ENCODE measurements at regions not wholly inside any gene's neighbourhood (a gene's known extent, or its start where the extent isn't known, plus 50 kb on each side); places are given as distances from the start of the nearest gene placed in this dataset.

DNA sequence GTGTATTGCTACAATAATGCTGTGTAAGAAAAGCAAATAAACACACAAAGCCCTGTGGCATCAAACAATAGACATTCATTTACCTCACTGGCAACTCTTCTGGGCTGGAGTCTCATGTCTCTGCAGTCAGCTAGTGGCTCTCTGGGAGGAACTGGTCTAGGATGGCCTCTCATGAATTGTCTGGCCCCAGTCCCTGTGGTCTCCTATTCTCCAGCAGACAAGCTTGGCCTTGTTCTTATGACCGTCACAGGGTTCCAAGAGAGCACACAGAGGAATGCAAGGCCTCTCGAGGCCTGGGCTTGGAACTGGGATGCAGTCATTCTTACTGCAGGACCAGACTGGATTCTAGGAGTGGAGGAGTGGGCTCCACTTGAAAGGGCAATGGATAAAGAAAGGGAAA lies 141.2 kb upstream of the NTM start:
- Histone ChIP-seq H3K27me3 (no peaks in the 10 kb centered on the region), H2AFZ (replicated peaks) (no peak overlapping the region), H3K4me2 (no peak overlapping the region), H3K9me3 (ENCODE audit: low read depth) (peaks cover 8% of the 10 kb centered on the region), H3K36me3 (no peaks in the 10 kb centered on the region), H3K27ac (no peak overlapping the region), H3K4me3 (no peak overlapping the region), H3K79me2 (ENCODE audit: low read depth) (no peaks in the 10 kb centered on the region), H4K20me1 (ENCODE audit: low read depth) (no peaks in the 10 kb centered on the region), H3F3A (ENCODE audit: low read depth) (peaks cover 5% of the 10 kb centered on the region), H3K9ac (no peak overlapping the region), H3K4me1 (peaks cover 10% of the 10 kb centered on the region)
- H3K27me3 Mint-ChIP-seq (ENCODE audit: insufficient read depth, low read depth): peaks cover 6% of the 10 kb centered on the region
- no peak for DNase-seq (ENCODE audit: low spot score)
- H3K27ac Mint-ChIP-seq: no peak overlapping the region
- peaks cover 7% of the 10 kb centered on the region for H3K9me3 Mint-ChIP-seq
- no peaks in the 10 kb centered on the region for H3K36me3 Mint-ChIP-seq
- no peak overlapping the region for H3K4me3 Mint-ChIP-seq
- peaks cover 9% of the 10 kb centered on the region for H3K4me1 Mint-ChIP-seq
- TF ChIP-seq, protein P1, sequence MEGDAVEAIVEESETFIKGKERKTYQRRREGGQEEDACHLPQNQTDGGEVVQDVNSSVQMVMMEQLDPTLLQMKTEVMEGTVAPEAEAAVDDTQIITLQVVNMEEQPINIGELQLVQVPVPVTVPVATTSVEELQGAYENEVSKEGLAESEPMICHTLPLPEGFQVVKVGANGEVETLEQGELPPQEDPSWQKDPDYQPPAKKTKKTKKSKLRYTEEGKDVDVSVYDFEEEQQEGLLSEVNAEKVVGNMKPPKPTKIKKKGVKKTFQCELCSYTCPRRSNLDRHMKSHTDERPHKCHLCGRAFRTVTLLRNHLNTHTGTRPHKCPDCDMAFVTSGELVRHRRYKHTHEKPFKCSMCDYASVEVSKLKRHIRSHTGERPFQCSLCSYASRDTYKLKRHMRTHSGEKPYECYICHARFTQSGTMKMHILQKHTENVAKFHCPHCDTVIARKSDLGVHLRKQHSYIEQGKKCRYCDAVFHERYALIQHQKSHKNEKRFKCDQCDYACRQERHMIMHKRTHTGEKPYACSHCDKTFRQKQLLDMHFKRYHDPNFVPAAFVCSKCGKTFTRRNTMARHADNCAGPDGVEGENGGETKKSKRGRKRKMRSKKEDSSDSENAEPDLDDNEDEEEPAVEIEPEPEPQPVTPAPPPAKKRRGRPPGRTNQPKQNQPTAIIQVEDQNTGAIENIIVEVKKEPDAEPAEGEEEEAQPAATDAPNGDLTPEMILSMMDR (IDR thresholded peaks at IDR 0.05): no peak
- no peak for TF ChIP-seq EZH2 (IDR thresholded peaks at IDR 0.05)
- no peak for TF ChIP-seq EZH2phosphoT487 (IDR thresholded peaks at IDR 0.05)

DNA sequence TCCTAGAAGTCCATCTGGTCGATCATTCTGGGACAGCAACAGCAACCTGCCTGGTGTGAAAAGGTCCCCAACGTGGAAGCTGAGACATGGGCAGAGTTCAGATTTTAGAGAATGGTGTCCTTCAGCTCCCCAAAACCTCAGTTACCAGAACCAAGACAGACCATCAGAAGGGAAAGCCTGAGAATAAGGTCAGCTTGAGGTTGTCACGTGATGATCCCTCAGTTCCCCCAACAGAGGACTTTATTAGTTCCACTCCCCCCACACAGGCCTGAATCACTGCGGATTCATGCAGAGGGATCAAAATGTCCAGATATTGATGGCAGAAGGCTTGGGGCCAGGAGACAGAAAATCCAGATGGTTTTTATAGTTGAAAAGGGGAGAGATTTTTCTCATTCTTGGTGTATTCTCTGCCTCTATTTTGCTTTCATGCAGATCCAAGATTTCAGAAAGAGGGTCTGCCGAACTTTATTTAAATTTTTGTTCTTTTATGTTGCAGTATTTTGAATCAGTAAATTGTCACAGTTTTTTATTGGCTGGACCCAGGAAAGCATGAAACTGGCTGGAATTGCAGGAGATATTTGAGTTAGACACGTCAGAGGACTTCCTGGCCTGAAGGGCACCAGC lies 139.0 kb upstream of the NTM start:
- Mint-ChIP-seq H3K4me1 (peaks cover 8% of the 10 kb centered on the region), H3K4me3 (no peak overlapping the region), H3K27ac (no peak overlapping the region), H3K27me3 (ENCODE audit: insufficient read depth, low read depth) (peaks cover 12% of the 10 kb centered on the region), H3K9me3 (no peaks in the 10 kb centered on the region), H3K36me3 (no peaks in the 10 kb centered on the region)
- no peaks in the 10 kb centered on the region for H3K79me2 ChIP-seq (ENCODE audit: low read depth)
- H3K9ac ChIP-seq: no peak overlapping the region
- no peaks in the 10 kb centered on the region for H3K36me3 ChIP-seq
- no peak overlapping the region for H3K4me3 ChIP-seq
- no peaks in the 10 kb centered on the region for H4K20me1 ChIP-seq (ENCODE audit: low read depth)
- no peak overlapping the region for H3K27ac ChIP-seq
- no peak overlapping the region for H2AFZ ChIP-seq (replicated peaks)
- no peaks in the 10 kb centered on the region for H3F3A ChIP-seq (ENCODE audit: low read depth)
- H3K4me2 ChIP-seq: no peak overlapping the region
- TF ChIP-seq EZH2 (IDR thresholded peaks at IDR 0.05): no peak
- no peak for TF ChIP-seq EZH2phosphoT487 (IDR thresholded peaks at IDR 0.05)
- TF ChIP-seq, protein P1 (IDR thresholded peaks at IDR 0.05): no peak
- no peaks in the 10 kb centered on the region for H3K9me3 ChIP-seq (ENCODE audit: low read depth)
- H3K27me3 ChIP-seq: no peaks in the 10 kb centered on the region
- DNase-seq (ENCODE audit: low spot score): no peak
- peaks cover 11% of the 10 kb centered on the region for H3K4me1 ChIP-seq

DNA sequence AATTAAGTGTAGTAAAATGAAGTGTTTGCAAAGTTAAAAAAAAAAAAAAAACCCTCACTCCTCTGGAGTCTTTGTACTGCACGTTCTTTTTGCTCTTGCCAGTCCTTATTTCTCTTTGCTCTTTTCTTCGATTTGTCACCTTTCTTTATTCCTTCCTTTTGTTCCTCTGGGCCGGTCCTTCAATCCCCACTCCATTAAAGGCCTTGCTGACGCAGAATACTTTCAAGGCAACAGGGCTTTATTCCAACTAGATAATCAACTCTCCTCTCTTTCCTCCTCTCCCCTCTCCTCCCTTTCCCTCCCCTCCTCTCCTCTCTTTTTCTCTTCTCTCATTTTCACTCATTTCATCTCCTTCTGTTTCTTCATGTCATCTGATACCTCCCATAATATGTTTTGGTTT lies 138.2 kb upstream of the NTM start:
- no peaks in the 10 kb centered on the region for H3K9me3 ChIP-seq (ENCODE audit: low read depth)
- TF ChIP-seq EZH2 (IDR thresholded peaks at IDR 0.05): no peak
- TF ChIP-seq, protein P1 (IDR thresholded peaks at IDR 0.05): no peak
- TF ChIP-seq EZH2phosphoT487 (IDR thresholded peaks at IDR 0.05): no peak
- no peak overlapping the region for H3K4me2 ChIP-seq
- no peaks in the 10 kb centered on the region for H3K9me3 Mint-ChIP-seq
- H3K27ac ChIP-seq: no peak overlapping the region
- no peaks in the 10 kb centered on the region for H3K36me3 Mint-ChIP-seq
- peaks cover 11% of the 10 kb centered on the region for H3K4me1 ChIP-seq
- no peak overlapping the region for H3K4me3 Mint-ChIP-seq
- no peaks in the 10 kb centered on the region for H3K36me3 ChIP-seq
- H3K27ac Mint-ChIP-seq: no peak overlapping the region
- H3K27me3 ChIP-seq: no peaks in the 10 kb centered on the region
- peaks cover 14% of the 10 kb centered on the region for H3K27me3 Mint-ChIP-seq (ENCODE audit: insufficient read depth, low read depth)
- no peaks in the 10 kb centered on the region for H3F3A ChIP-seq (ENCODE audit: low read depth)
- H4K20me1 ChIP-seq (ENCODE audit: low read depth): no peaks in the 10 kb centered on the region
- H2AFZ ChIP-seq (replicated peaks): no peak overlapping the region
- H3K9ac ChIP-seq: no peak overlapping the region
- no peaks in the 10 kb centered on the region for H3K79me2 ChIP-seq (ENCODE audit: low read depth)
- H3K4me3 ChIP-seq: no peak overlapping the region
- peaks cover 8% of the 10 kb centered on the region for H3K4me1 Mint-ChIP-seq
- no peak for DNase-seq (ENCODE audit: low spot score)
